Large intestine (tissue), 3 donors: ENCODE measurements at regions not wholly inside any gene's neighbourhood (a gene's known extent, or its start where the extent isn't known, plus 50 kb on each side); places are given as distances from the start of the nearest gene placed in this dataset.

Experiments
- DNase-seq, 2 donors: peaks; one replicate each; pipeline versions ENCODE4 v3.0.0 to v3.0.0-alpha.2; 2013
- H3K27ac ChIP-seq: one replicate; pipeline ENCODE4 v1.5.1; 2013; ENCODE audit warnings: low read length
- H3K27me3 ChIP-seq: 2 replicates; pipeline ENCODE4 v1.6.1; 2013; ENCODE audit warnings: low read length; ENCODE audit not compliant: control insufficient read depth, insufficient read depth
- H3K36me3 ChIP-seq: 2 replicates; pipeline ENCODE4 v1.6.1; 2013; ENCODE audit warnings: low read length; ENCODE audit not compliant: control insufficient read depth, insufficient read depth
- H3K4me1 ChIP-seq: one replicate; pipeline ENCODE4 v1.6.1; 2013; ENCODE audit warnings: low read length; ENCODE audit not compliant: control insufficient read depth, insufficient read depth
- H3K4me3 ChIP-seq: one replicate; pipeline ENCODE4 v1.5.1; 2013; ENCODE audit warnings: low read length
- H3K9me3 ChIP-seq: one replicate; pipeline ENCODE4 v1.6.1; 2013; ENCODE audit warnings: mild to moderate bottlenecking, low read depth, low read length, moderate library complexity; ENCODE audit not compliant: control insufficient read depth
- WGBS: methylation state at CpG from one replicate; pipeline ENCODE4 v1.1.5; 2013; ENCODE audit warnings: low lambda C conversion rate; ENCODE audit not compliant: insufficient coverage; 5-methylcytosine and 5-hydroxymethylcytosine counted together

DNA sequence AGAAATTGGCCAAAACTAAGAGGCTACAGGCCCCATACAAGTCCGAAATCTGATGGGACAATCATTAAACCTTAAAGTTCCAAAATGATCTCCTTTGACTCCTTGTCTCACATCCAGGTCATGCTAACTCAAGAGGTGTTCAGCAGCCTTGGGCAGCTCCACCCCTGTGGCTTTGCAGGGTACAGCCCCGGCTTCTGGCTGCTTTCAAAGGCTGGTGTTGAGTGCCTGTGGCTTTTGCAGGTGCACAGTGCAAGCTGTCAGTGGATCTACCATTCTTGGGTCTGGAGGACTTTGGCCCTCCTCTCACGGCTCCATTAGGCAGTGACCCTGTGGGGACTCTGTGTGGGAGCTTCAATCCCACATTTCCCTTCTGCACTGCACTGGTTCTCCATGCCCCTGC lies 329.1 kb upstream of the MAD2L1 start:
- no peak for DNase-seq
- WGBS = no CpG with 5 or more reads among the region's 3 CpGs
- no peak overlapping the region for H3K27ac ChIP-seq
- H3K4me3 ChIP-seq = no peak overlapping the region
- H3K27me3 ChIP-seq = no peaks in the 10 kb centered on the region
- H3K4me1 ChIP-seq = no peaks in the 10 kb centered on the region
- H3K9me3 ChIP-seq = no peaks in the 10 kb centered on the region
- H3K36me3 ChIP-seq = no peaks in the 10 kb centered on the region

DNA sequence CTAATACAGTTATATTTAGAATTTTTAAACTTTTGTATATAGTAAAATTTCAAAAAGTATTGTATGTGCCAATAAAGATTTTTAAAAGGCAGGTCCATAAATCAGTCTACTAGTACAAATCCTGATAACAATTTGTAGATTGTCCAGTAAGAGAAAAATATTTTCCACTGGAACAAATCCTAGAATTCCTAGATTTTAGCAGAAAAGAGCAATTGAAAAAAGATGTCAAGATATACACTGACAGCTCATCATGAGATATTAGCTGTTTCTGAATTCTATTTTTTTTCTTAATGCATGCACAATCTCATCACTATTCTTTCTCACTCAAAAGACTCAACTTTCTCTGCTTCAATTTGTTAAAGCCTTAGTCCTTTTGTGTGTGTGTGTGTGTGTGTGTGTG lies 289.2 kb upstream of the MAD2L1 start:
- Histone ChIP-seq H3K27me3 (no peaks in the 10 kb centered on the region), H3K9me3 (no peaks in the 10 kb centered on the region), H3K36me3 (no peaks in the 10 kb centered on the region), H3K4me1 (no peaks in the 10 kb centered on the region), H3K4me3 (no peak overlapping the region), H3K27ac (no peak overlapping the region)
- no peak for DNase-seq

DNA sequence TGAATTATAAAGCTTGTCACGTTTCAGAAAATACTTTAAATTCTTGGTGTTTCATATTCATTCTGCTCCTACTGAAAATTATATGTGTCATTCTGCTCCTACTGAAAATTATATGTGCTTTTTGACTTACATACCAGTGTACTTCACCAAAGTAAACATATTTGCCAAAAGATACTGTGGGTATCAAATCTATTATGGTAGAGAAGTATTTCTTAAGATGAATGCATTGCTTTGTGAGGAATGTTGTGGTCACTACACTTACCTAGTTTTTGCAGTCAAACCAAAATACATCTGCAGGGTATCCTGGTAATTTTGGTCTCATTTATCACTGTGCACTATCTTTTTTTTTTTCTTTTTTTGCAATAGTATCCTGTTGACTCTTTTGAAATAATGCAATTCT lies 287.7 kb upstream of the MAD2L1 start:
- DNase-seq = no peak
- Histone ChIP-seq H3K4me3 (no peak overlapping the region), H3K27me3 (no peaks in the 10 kb centered on the region), H3K36me3 (no peaks in the 10 kb centered on the region), H3K4me1 (no peaks in the 10 kb centered on the region), H3K27ac (no peak overlapping the region), H3K9me3 (no peaks in the 10 kb centered on the region)
- WGBS = no CpG with 5 or more reads among the region's 1 CpG

DNA sequence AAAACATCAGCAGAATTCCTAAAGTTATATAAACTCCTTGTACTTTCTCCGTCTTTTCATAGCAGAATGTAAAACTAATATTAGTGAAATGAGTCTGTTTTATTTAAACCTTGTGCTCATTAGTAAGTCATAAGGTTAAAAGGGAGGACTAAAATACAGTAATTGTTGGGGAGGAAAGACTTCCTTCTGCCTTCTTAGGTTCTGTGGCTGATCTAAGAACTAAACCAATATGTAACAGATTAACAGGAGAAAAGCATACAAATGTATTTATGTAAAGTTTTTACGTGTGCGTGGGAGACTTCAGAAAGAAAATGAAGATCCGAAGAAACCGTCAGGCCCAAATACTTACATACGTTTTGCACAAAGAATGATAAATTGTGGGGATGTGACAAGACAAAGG lies 286.6 kb upstream of the MAD2L1 start:
- no peaks in the 10 kb centered on the region for H3K27me3 ChIP-seq
- 70% methylated on average over 6 of the region's 6 CpGs for WGBS

DNA sequence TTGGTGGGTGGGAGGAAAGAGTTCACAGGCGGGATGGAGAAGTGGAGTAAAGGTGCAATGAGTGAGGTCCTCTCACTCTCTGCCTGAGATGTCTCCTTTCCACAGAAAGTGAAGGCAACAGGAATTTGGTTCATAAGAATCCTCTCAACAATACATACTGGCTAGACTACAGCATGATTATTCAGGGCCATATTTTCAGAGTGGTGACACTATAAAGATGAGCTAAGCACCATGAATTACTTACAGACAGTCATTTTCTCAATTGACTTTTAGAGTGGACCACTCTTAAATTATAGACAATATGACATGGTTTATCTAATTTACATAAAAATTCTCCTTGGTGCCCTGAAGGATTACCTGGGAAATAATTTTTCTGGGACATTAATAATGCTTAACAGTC lies 286.1 kb upstream of the MAD2L1 start:
- H3K4me3 ChIP-seq = no peak overlapping the region
- no peaks in the 10 kb centered on the region for H3K4me1 ChIP-seq
- H3K36me3 ChIP-seq = no peaks in the 10 kb centered on the region
- H3K27me3 ChIP-seq = no peaks in the 10 kb centered on the region
- no peaks in the 10 kb centered on the region for H3K9me3 ChIP-seq
- no peak overlapping the region for H3K27ac ChIP-seq
- DNase-seq = no peak
- no CpG with 5 or more reads among the region's 1 CpG for WGBS

More for the DNA sequence above, 286.6 kb upstream of the MAD2L1 start:
- DNase-seq = no peak
- no peak overlapping the region for H3K27ac ChIP-seq
- H3K4me1 ChIP-seq = no peaks in the 10 kb centered on the region
- no peak overlapping the region for H3K4me3 ChIP-seq
- no peaks in the 10 kb centered on the region for H3K9me3 ChIP-seq
- no peaks in the 10 kb centered on the region for H3K36me3 ChIP-seq

DNA sequence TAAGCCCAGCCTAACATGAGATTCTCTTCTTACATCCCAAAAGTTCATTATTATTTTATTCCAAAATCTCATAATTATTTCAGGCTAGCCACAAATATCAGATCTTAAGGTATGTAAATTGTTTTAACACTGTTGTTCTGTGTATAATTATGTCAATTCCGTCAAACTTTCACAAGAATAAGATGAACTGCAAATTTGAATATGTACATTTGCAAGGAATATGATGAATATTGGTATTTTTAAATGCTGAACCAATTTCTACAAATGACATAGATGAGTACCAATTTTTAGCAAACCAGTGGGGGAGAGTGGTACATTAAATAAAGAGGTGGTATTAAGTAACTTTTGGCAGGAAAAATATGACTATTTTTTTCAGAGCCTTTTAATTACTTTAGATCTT lies 282.3 kb upstream of the MAD2L1 start:
- H3K4me3 ChIP-seq = no peak overlapping the region
- H3K36me3 ChIP-seq = no peaks in the 10 kb centered on the region
- no peak overlapping the region for H3K27ac ChIP-seq
- no peaks in the 10 kb centered on the region for H3K9me3 ChIP-seq
- WGBS = no CpG with 5 or more reads among the region's 1 CpG
- no peaks in the 10 kb centered on the region for H3K4me1 ChIP-seq
- H3K27me3 ChIP-seq = no peaks in the 10 kb centered on the region
- no peak for DNase-seq

DNA sequence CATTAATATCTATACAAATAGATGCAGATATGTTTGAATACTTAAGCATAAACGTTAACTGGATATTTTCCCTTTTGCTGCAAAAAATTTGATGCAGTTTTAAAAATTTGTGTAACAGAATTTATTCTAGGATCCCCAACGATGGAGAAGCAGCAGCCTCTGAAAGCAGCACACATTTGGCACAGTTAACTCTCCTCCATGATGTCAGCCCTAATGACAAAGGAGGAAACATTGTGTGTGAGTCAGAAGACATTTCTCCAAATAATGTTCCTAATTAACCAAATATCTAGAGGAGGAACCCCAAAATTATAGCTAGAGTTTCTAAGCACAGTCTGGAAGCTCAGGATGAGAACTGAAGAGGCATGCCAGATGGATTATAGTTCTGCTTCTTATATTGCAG lies 281.9 kb upstream of the MAD2L1 start:
- H3K36me3 ChIP-seq = no peaks in the 10 kb centered on the region
- DNase-seq = no peak
- H3K27me3 ChIP-seq = no peaks in the 10 kb centered on the region
- H3K4me1 ChIP-seq = no peaks in the 10 kb centered on the region
- no peaks in the 10 kb centered on the region for H3K9me3 ChIP-seq
- WGBS = no CpG with 5 or more reads among the region's 2 CpGs
- H3K27ac ChIP-seq = no peak overlapping the region
- H3K4me3 ChIP-seq = no peak overlapping the region

DNA sequence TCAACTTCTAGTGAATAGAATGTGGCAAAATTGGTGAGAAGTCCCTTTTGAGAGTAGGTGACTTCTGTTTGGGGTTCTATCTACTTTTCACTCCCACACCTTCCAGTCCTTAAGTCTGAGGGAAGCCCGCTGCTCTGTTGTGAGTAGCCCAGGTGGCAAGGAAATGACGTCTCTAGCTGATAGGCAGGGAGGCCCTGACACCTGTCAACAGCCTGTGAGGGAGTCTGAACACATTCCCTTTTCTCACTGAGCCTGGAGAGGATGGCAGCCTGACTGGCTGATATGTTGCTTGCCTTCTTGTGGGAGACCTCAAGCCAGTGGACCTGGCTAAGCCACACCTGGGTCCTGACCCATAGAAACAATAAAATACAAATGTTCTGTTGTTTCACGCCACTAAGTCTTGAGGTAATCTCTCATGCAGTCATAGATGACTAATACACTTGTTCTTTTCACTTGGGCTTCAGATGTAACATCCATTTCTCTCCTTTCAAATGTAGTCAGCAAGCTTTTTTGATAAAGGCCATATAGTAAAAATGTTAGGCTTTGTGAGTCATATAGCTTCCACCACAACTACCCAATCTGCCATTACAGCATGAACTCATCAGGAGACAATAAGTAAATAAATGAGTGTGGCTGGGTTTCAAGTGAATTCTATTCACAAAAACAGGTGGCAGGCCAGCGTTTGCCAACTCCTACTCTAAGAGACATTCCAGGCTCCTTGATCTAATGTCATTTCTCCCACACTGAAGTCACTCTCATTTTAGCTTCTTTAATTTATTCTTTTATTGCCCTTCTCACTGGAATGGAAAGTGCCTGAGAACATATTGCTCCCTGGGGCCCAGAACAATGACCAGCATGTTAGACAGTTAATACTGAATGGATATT lies 265.1 kb upstream of the MAD2L1 start:
- Histone ChIP-seq H3K9me3 (no peaks in the 10 kb centered on the region), H3K27me3 (no peaks in the 10 kb centered on the region), H3K27ac (no peak overlapping the region), H3K4me1 (no peaks in the 10 kb centered on the region), H3K36me3 (no peaks in the 10 kb centered on the region), H3K4me3 (no peak overlapping the region)
- WGBS = no CpG with 5 or more reads among the region's 4 CpGs
- no peak for DNase-seq

DNA sequence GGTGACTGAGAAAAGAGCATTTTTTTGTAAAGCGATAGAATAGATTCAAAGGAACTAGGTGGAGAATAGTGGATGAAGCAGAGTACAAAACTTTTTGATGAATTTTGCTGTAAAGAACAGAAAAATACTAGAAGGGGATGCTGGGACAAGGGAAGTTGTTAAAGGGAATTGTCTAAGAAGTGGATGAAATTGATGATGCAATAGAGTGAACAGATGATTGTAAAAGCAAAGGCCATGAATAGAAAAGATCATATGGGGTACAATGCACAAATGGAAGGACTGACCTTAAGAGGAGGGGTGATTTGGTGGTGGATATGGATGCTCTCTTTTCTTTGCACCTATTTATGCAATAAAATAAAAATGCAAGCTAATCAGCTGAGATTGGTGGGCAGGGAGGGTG lies 262.7 kb upstream of the MAD2L1 start:
- H3K36me3 ChIP-seq = no peaks in the 10 kb centered on the region
- WGBS = 100% methylated on average over 1 of the region's 1 CpG
- no peak for DNase-seq
- H3K4me1 ChIP-seq = no peaks in the 10 kb centered on the region
- H3K27ac ChIP-seq = no peak overlapping the region
- no peaks in the 10 kb centered on the region for H3K9me3 ChIP-seq
- H3K27me3 ChIP-seq = no peaks in the 10 kb centered on the region
- no peak overlapping the region for H3K4me3 ChIP-seq

DNA sequence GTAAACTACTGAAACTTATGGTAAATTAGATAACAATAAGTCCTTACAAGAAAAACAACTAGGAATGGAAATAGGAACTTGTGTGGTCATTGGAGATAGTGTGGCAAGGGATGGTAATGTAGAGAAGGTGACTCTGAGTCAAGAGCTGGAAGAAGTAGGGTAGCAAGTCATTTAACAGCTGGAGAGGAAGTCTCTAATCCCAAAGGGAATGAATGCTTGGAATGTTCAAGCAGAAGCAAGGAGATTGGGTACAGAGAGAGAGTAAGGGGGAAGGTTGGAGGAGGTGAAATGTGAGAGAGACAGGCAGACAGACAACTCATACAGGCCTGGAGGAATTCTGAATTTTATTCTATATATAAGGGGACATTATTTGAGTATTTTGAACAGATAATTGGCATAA lies 260.6 kb upstream of the MAD2L1 start:
- H3K27me3 ChIP-seq = no peaks in the 10 kb centered on the region
- no peak overlapping the region for H3K27ac ChIP-seq
- no peak overlapping the region for H3K4me3 ChIP-seq
- H3K4me1 ChIP-seq = no peaks in the 10 kb centered on the region
- H3K9me3 ChIP-seq = no peaks in the 10 kb centered on the region
- no peaks in the 10 kb centered on the region for H3K36me3 ChIP-seq
- no peak for DNase-seq

DNA sequence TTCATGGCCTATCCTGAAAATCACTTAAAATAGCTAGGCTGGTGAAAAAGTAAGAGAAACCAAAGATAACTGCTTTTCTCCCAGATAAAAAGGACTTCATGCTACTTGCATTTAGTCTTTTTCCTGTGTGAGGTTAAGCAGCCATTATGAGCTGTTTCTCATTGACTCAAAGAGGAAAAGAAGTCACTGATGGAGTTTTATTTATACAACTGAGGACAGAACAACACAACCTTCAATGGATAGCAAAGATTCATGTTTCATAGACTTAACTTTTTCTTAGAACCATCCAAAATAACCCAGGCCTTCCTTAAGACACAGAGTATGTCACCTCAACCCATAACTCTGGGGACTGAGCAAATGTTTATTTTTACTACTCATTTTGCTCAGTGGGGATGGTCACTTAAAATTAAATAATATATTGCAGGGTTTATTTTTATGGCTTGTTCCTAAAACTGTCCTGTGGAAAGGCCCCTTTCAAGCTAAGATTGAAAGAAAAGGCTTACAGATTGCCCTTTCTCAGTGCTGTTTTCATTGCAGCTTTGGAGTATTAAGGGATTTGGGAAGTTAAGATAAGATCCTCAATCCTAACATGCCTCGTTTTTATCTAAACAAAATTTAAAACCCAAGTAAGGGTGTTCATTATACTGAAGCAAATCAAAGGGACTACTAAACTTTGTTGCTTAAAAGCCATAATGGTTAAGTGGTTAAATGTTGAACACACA lies 252.6 kb upstream of the MAD2L1 start:
- Histone ChIP-seq H3K4me1 (no peaks in the 10 kb centered on the region), H3K9me3 (no peaks in the 10 kb centered on the region), H3K36me3 (no peaks in the 10 kb centered on the region), H3K27ac (no peak overlapping the region), H3K4me3 (no peak overlapping the region), H3K27me3 (no peaks in the 10 kb centered on the region)
- no peak for DNase-seq
- no CpG with 5 or more reads among the region's 1 CpG for WGBS
